ENCODE measurements at regions not wholly inside any gene's neighbourhood (a gene's known extent, or its start where the extent isn't known, plus 50 kb on each side); places are given as distances from the start of the nearest gene placed in this dataset.

- TF ChIP-seq CTCF (IDR thresholded peaks at IDR 0.05) (no peak), ZNF232 (CRISPR knock-in tag; IDR thresholded peaks at IDR 0.05) (no peak), ESRRA (CRISPR knock-in tag; IDR thresholded peaks at IDR 0.05; ENCODE audit: borderline replicate concordance) (no peak)
Measured at GRCh38 chr1:67608661-67609576, 76.1 kb upstream of the GADD45A start.
